Activated CD8-positive, alpha-beta T cell treated with anti-CD3 and anti-CD28 coated beads for 36 hours (primary cell): ENCODE measurements at regions not wholly inside any gene's neighbourhood (a gene's known extent, or its start where the extent isn't known, plus 50 kb on each side); places are given as distances from the start of the nearest gene placed in this dataset.

Source experiments
- ATAC-seq: fragments of 200-7000 bp; cut with Tn5 transposase; one replicate; pipeline ENCODE4 v1.10.0; 2021; ENCODE audit warnings: mild to moderate bottlenecking, moderate library complexity
- CTCF ChIA-PET: fragments of 350-600 bp; sonication (Branson Sonifier 250); formaldehyde crosslinking; loops from one replicate; lab custom pipeline; 2021; ENCODE audit warnings: antibody characterized with exemption; lab: Charles Lee
- POLR2A ChIA-PET: fragments of 350-600 bp; sonication (Branson Sonifier 250); formaldehyde crosslinking; loops from one replicate; lab custom pipeline; 2021; ENCODE audit warnings: antibody characterized with exemption; lab: Charles Lee
- DNase-seq: peaks from one replicate; pipeline ENCODE4 v3.0.0-alpha.2; 2020
- H3K27ac Mint-ChIP-seq: one replicate; pipeline ENCODE4 v1.8.0; 2021; ENCODE audit warnings: mild to moderate bottlenecking, mixed read lengths
- H3K27me3 Mint-ChIP-seq: one replicate; pipeline ENCODE4 v1.8.0; 2021; ENCODE audit warnings: mixed read lengths
- H3K36me3 Mint-ChIP-seq: one replicate; pipeline ENCODE4 v1.8.0; 2021; ENCODE audit warnings: low read depth, mixed read lengths
- H3K4me1 Mint-ChIP-seq: one replicate; pipeline ENCODE4 v1.8.0; 2021; ENCODE audit warnings: low read depth, mixed read lengths
- H3K4me3 Mint-ChIP-seq: one replicate; pipeline ENCODE4 v1.8.0; 2021; ENCODE audit warnings: mild to moderate bottlenecking, moderate library complexity, mixed read lengths
- H3K9me3 Mint-ChIP-seq: one replicate; pipeline ENCODE4 v1.8.0; 2021; ENCODE audit warnings: mixed read lengths
- CTCF ChIP-seq: fragments of 200-600 bp; IDR thresholded peaks from one replicate; pipeline ENCODE4 v1.8.0; 2022; ENCODE audit warnings: antibody characterized with exemption, mild to moderate bottlenecking
- intact Hi-C: fragments of 100-400 bp; cut with micrococcal nuclease; formaldehyde crosslinking; loops from one replicate; pipeline ENCODE4 v1.10.0; 2022

- ATAC-seq (no peak), DNase-seq (no peak)
- intact Hi-C loops = no loop called here
- no peaks in the 10 kb centered on the region for H3K9me3 Mint-ChIP-seq
- no peak overlapping the region for H3K27ac Mint-ChIP-seq
- CTCF ChIA-PET = interaction anchor here (1.0 kb wide), 1 partner anchor 363 kb away, joined by 3 read pairs; no protein-coding TSS in a partner anchor
- H3K4me3 Mint-ChIP-seq = no peak overlapping the region
- peaks cover 11% of the 10 kb centered on the region for H3K27me3 Mint-ChIP-seq
- no peak for TF ChIP-seq CTCF
- POLR2A ChIA-PET = no interaction called here
- no peaks in the 10 kb centered on the region for H3K4me1 Mint-ChIP-seq
- H3K36me3 Mint-ChIP-seq = no peaks in the 10 kb centered on the region
These were observed 202.1 kb upstream of the TNP1 start for GRCh38 chr2:217061916-217062505.

- ATAC-seq = no peak
- no peaks in the 10 kb centered on the region for H3K4me1 Mint-ChIP-seq
- H3K4me3 Mint-ChIP-seq = no peak overlapping the region
- peaks cover 7% of the 10 kb centered on the region for H3K27me3 Mint-ChIP-seq
- H3K36me3 Mint-ChIP-seq = no peaks in the 10 kb centered on the region
- DNase-seq = no peak
- CTCF ChIA-PET = interaction anchor here (1.6 kb wide), 1 partner anchor 17 kb away, joined by 3 read pairs; no protein-coding TSS in a partner anchor
- POLR2A ChIA-PET = no interaction called here
- intact Hi-C loops = no loop called here
- H3K27ac Mint-ChIP-seq = no peak overlapping the region
- no peaks in the 10 kb centered on the region for H3K9me3 Mint-ChIP-seq
- TF ChIP-seq CTCF = no peak
These were observed 201.2 kb upstream of the TNP1 start for GRCh38 chr2:217060951-217061547.

- no peaks in the 10 kb centered on the region for H3K4me1 Mint-ChIP-seq
- H3K27me3 Mint-ChIP-seq = peaks cover 5% of the 10 kb centered on the region
- DNase-seq (no peak), ATAC-seq (no peak)
- TF ChIP-seq CTCF = no peak
- intact Hi-C loops = no loop called here
- no peak overlapping the region for H3K4me3 Mint-ChIP-seq
- ChIA-PET POLR2A (no interaction called here), CTCF (interaction anchor here (1.6 kb wide), 1 partner anchor 17 kb away, joined by 3 read pairs; no protein-coding TSS in a partner anchor)
- no peak overlapping the region for H3K27ac Mint-ChIP-seq
- no peaks in the 10 kb centered on the region for H3K36me3 Mint-ChIP-seq
- no peaks in the 10 kb centered on the region for H3K9me3 Mint-ChIP-seq
These were observed 200.7 kb upstream of the TNP1 start for GRCh38 chr2:217060516-217060915.

GRCh38 chr2:217058791-217059755 lies 199.2 kb upstream of the TNP1 start:
- Mint-ChIP-seq H3K4me3 (no peak overlapping the region), H3K4me1 (no peaks in the 10 kb centered on the region), H3K9me3 (no peaks in the 10 kb centered on the region), H3K27me3 (peaks cover 9% of the 10 kb centered on the region), H3K36me3 (no peaks in the 10 kb centered on the region), H3K27ac (no peak overlapping the region)
- DNase-seq = no peak
- no peak for TF ChIP-seq CTCF
- ATAC-seq = no peak
- ChIA-PET CTCF (interaction anchor here (0.7 to 1.1 kb wide), 2 partner anchors 235 to 452 kb away, joined by 3 read pairs; no protein-coding TSS in a partner anchor), POLR2A (interaction anchor here (1.2 kb wide), 1 partner anchor 19 kb away, joined by 3 read pairs; no protein-coding TSS in a partner anchor)
- intact Hi-C loops = no loop called here
